AG04449 (cell line): ENCODE measurements at regions not wholly inside any gene's neighbourhood (a gene's known extent, or its start where the extent isn't known, plus 50 kb on each side); places are given as distances from the start of the nearest gene placed in this dataset.

Source experiments
- CTCF ChIA-PET: fragments of 350-600 bp; formaldehyde crosslinking; extraction: SDS; loops from one replicate; lab custom pipeline; 2021; ENCODE audit warnings: antibody characterized with exemption; lab: Yijun Ruan, JAX
- POLR2A ChIA-PET: fragments of 400-600, 350-600 bp; formaldehyde crosslinking; extraction: SDS; loops from one replicate; lab custom pipeline; 2020; ENCODE audit warnings: antibody characterized with exemption, inconsistent platforms; lab: Yijun Ruan, JAX
- DNase-seq: peaks from one replicate; pipeline ENCODE4 v3.0.0-alpha.2; 2010; ENCODE audit warnings: low read depth, low spot score
- H3K4me3 ChIP-seq: 2 replicates; pipeline ENCODE4 v1.5.1; 2011; ENCODE audit warnings: low read depth, mild to moderate bottlenecking, control low read depth, low read length
- CTCF ChIP-seq: IDR thresholded peaks from one replicate; pipeline ENCODE4 v1.5.1; 2011; ENCODE audit warnings: mild to moderate bottlenecking, moderate library complexity, low read length, control low read depth, inconsistent platforms; ENCODE audit not compliant: insufficient read depth; ENCODE audit errors: missing control alignments

GRCh38 chr3:102699104-102699818 is 264.4 kb downstream of the ZPLD1 start:
- CTCF ChIA-PET = no interaction called here
- no peak for TF ChIP-seq CTCF
- no peak overlapping the region for H3K4me3 ChIP-seq
- POLR2A ChIA-PET = no interaction called here
- no peak for DNase-seq

DNA sequence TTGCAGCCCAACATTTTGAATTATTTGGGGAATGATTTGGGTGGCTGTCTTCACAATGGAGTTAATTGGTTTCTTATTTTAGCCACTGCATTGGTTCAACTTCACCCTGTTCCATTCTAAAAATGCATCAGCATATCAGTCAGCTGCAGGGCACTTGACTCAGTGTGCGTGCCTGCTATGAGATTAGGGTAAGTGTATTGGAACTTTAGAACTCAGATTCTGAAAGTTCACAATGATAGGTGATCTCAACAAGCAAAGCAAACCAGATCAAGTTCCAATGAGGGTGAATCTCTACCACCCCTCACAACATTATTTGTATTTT is 265.0 kb downstream of the ZPLD1 start:
- ChIA-PET CTCF (no interaction called here), POLR2A (no interaction called here)
- DNase-seq = no peak
- H3K4me3 ChIP-seq = no peak overlapping the region
- TF ChIP-seq CTCF = no peak

DNA sequence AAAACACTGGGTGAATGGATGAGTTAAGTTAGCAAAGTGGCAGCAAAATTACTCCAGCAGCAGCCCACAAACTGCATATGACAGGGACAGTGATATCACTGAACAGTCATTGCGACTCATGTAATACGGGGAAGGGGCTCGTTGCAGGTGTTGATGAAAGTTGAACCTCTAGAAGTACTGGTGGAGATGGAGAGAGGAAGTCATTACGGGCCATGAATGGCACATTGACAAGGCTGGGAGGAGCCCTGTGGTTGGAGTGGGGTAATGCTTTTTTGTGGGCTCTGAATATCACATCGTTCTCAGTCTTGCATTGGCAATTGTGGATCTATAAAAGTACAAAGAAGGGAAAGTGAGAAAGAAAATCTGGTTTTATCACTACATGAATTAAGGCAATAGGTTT is 278.1 kb downstream of the ZPLD1 start:
- no peak for DNase-seq
- TF ChIP-seq CTCF = no peak
- ChIA-PET CTCF (no interaction called here), POLR2A (no interaction called here)
- no peak overlapping the region for H3K4me3 ChIP-seq

GRCh38 chr3:102714567-102714966 is 279.8 kb downstream of the ZPLD1 start:
- no peak for TF ChIP-seq CTCF
- no peak overlapping the region for H3K4me3 ChIP-seq
- CTCF ChIA-PET = no interaction called here
- POLR2A ChIA-PET = no interaction called here
- DNase-seq = no peak

- POLR2A ChIA-PET = no interaction called here
- H3K4me3 ChIP-seq = no peak overlapping the region
- TF ChIP-seq CTCF = no peak
- CTCF ChIA-PET = no interaction called here
- DNase-seq = no peak
These were observed 280.3 kb downstream of the ZPLD1 start for GRCh38 chr3:102715030-102715697.

- H3K4me3 ChIP-seq = no peak overlapping the region
- ChIA-PET CTCF (no interaction called here), POLR2A (no interaction called here)
- DNase-seq = no peak
- TF ChIP-seq CTCF = no peak
These were observed 283.8 kb downstream of the ZPLD1 start for GRCh38 chr3:102718651-102719050.
